ENCODE measurements at regions not wholly inside any gene's neighbourhood (a gene's known extent, or its start where the extent isn't known, plus 50 kb on each side); places are given as distances from the start of the nearest gene placed in this dataset.
"Not testable (repeated sequence)": the region's sequence is repeated elsewhere in the genome, so short reads cannot be mapped to it uniquely, and the experiment has no call there.

DNA sequence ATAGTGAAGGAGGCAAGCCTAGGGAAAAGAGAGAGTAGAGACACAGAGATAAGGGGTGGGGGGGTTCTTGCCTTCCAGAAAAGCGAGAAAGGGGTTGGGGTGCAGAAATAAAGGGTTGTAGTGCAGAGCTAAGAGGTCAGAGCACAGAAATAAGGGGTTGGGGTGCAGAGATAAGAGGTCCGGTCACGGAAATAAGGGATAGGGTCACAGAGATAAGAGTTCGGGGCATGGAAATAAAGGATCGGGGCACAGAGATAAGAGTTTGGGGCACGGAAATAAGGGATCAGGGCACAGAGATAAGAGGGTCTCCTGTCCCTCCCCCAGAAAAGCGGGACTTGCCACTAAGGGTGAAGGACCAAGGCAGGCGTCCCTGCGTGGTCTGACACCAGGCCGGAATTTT, 222.0 kb downstream of the OTOP1 start:
- TF ChIP-seq CTCF (IDR thresholded peaks at IDR 0.05; ENCODE audit: poor library complexity, severe bottlenecking); RAD21 (conservative IDR thresholded peaks at IDR 0.05); SMC3 (conservative IDR thresholded peaks at IDR 0.05; ENCODE audit: poor library complexity); EP300 (conservative IDR thresholded peaks at IDR 0.05; ENCODE audit: poor library complexity, severe bottlenecking); POLR2AphosphoS5 (IDR thresholded peaks at IDR 0.05); EZH2 (IDR thresholded peaks at IDR 0.05; ENCODE audit: borderline replicate concordance, insufficient read depth, low read length, poor library complexity, severe bottlenecking): not testable (repeated sequence)
